ENCODE measurements at regions not wholly inside any gene's neighbourhood (a gene's known extent, or its start where the extent isn't known, plus 50 kb on each side); places are given as distances from the start of the nearest gene placed in this dataset.

- TF ChIP-seq CTCF (IDR thresholded peaks at IDR 0.05) (no peak), POLR2A (IDR thresholded peaks at IDR 0.05) (no peak)
Measured at GRCh38 chr2:30003128-30003527, 81.7 kb upstream of the ALK start.
